ENCODE measurements at regions not wholly inside any gene's neighbourhood (a gene's known extent, or its start where the extent isn't known, plus 50 kb on each side); places are given as distances from the start of the nearest gene placed in this dataset.

- TF ChIP-seq CTCF (conservative IDR thresholded peaks at IDR 0.05; ENCODE audit: low read length) (no peak), EZH2phosphoT487 (IDR thresholded peaks at IDR 0.05; ENCODE audit: borderline replicate concordance, low read depth, low read length) (no peak)
Measured at GRCh38 chr21:41090981-41091380, 77.0 kb upstream of the BACE2 start.
